BJ (cell line): ENCODE measurements at regions not wholly inside any gene's neighbourhood (a gene's known extent, or its start where the extent isn't known, plus 50 kb on each side); places are given as distances from the start of the nearest gene placed in this dataset.
A peak's percentile ranks its signal among the peaks of the same experiment; 100 is the strongest.

Source experiments
- CTCF ChIA-PET: fragments of 350-600 bp; formaldehyde crosslinking; extraction: SDS; loops from one replicate; lab custom pipeline; 2021; ENCODE audit warnings: antibody characterized with exemption, inconsistent platforms; lab: Yijun Ruan, JAX
- POLR2A ChIA-PET: fragments of 300-600 bp; sonication (Branson Sonifier 250); formaldehyde crosslinking; extraction: SDS; loops from one replicate; lab custom pipeline; 2021; ENCODE audit warnings: antibody characterized with exemption; lab: Charles Lee
- DNase-seq: peaks from one replicate; pipeline ENCODE4 v3.0.0-alpha.2; 2011; ENCODE audit warnings: low read depth
- H3K27me3 ChIP-seq: 2 replicates; pipeline ENCODE4 v1.6.0; 2011; ENCODE audit warnings: low read length; ENCODE audit not compliant: control insufficient read depth, insufficient read depth
- H3K36me3 ChIP-seq: 2 replicates; pipeline ENCODE4 v1.5.1; 2011; ENCODE audit warnings: low read length; ENCODE audit not compliant: control insufficient read depth, insufficient read depth
- H3K4me3 ChIP-seq: 2 replicates; pipeline ENCODE4 v1.5.1; 2011; ENCODE audit warnings: low read depth, mild to moderate bottlenecking, control low read depth, low read length
- TF ChIP-seq, protein P1 (sequence below): IDR thresholded peaks from 2 replicates; pipeline ENCODE4 v1.5.1; 2011; ENCODE audit warnings: low read depth, mild to moderate bottlenecking, control low read depth, inconsistent platforms, low read length, moderate library complexity; ENCODE audit not compliant: insufficient read depth

DNA sequence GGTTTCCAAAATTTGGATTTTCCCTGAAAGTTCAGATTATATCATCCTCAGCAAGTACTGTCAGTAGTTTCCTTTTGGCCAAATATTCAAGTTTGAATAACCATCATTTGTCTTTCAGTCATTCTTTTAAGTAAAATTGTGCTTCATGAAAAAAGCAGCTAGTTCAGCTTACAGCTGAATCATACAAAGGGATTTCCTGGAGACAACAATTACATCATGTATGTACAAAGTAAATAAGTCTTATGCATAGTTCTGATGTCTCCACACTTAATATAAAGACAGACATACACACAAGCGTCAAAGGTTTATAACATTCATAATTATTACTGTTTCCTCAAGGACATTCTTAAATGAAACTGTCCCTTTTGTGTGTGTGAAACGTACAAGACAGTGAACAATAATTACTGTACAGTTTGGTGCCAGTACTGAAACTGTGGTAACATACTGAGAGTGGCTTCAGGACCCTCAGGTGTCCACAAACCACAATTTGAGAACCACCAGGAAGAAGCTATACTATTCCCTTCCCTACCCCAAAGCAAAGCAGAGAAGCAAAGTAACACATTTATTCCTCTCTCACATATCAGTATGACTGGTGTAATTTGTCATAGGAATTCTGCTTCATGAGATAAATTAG, 746.6 kb downstream of the TAF11L14 start:
- Histone ChIP-seq H3K36me3 (no peaks in the 10 kb centered on the region), H3K4me3 (no peak overlapping the region), H3K27me3 (no peaks in the 10 kb centered on the region)
- DNase-seq = no peak
- POLR2A ChIA-PET = no interaction called here
- TF ChIP-seq, protein P1, sequence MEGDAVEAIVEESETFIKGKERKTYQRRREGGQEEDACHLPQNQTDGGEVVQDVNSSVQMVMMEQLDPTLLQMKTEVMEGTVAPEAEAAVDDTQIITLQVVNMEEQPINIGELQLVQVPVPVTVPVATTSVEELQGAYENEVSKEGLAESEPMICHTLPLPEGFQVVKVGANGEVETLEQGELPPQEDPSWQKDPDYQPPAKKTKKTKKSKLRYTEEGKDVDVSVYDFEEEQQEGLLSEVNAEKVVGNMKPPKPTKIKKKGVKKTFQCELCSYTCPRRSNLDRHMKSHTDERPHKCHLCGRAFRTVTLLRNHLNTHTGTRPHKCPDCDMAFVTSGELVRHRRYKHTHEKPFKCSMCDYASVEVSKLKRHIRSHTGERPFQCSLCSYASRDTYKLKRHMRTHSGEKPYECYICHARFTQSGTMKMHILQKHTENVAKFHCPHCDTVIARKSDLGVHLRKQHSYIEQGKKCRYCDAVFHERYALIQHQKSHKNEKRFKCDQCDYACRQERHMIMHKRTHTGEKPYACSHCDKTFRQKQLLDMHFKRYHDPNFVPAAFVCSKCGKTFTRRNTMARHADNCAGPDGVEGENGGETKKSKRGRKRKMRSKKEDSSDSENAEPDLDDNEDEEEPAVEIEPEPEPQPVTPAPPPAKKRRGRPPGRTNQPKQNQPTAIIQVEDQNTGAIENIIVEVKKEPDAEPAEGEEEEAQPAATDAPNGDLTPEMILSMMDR = no peak
- CTCF ChIA-PET = no interaction called here

DNA sequence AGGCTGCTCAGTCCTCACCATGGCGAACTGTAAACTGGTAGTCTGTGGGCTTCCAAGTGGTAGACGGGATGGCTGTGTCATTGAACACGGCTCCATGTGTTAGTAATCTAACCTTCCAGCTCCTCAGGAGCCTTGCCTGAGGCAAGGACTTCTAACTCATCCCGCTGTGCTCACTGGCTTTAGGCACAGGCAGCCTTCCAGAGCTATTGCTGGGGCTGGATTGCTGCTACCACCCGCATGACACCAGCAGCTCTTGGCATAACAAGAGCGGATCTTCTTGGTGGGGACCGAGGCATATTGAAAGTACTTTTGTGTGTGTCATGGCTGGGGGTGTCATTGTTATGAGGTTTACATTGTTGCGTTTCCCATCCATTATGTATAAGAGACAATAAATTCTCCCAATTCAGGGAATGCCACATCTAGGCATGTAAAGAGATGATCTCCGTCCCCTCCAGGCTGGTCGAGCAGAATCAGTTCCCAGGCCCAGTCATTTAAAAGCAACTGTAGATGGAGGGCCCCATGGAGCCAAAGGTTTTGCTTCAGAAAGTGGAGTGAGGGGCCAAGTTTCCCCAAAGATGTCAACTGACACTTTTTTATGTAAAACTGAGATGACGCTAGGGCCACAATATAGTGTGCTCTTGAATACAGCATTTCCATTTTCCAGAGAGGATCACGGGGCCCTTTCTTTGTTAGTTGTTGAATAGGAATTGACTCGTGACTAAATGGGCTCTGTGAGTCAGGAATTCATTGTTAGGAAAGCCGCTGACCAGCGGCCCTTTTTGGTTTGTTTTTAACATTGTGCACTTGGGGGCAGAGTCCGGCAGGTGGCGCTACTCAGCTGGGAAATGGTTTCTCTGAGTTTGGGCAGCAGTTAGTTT, 759.5 kb downstream of the TAF11L14 start:
- ChIA-PET CTCF (interaction anchor here (2.5 kb wide), 1 partner anchor 10 kb away, joined by 10 read pairs; no protein-coding TSS in a partner anchor), POLR2A (no interaction called here)
- Histone ChIP-seq H3K27me3 (no peaks in the 10 kb centered on the region), H3K4me3 (no peak overlapping the region), H3K36me3 (no peaks in the 10 kb centered on the region)
- TF ChIP-seq, protein P1 = peak; percentile 65
- DNase-seq = no peak

DNA sequence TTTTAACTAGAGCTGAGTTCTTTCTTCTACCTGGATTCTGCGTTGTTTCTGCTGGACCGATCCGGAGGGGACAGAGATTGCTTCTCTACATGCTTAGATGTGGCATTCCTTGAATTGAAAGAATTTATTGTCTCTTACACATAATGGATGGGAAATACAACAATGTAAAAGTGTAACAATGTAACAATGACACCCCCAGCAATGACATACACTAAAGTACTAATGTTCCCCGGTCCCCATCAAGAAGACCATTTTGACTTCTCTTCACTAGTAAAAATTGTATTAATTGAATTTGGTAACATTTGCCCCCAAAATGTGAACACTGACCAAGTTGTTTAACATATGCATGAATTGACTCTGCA, 760.2 kb downstream of the TAF11L14 start:
- no peak overlapping the region for H3K4me3 ChIP-seq
- POLR2A ChIA-PET = no interaction called here
- CTCF ChIA-PET = interaction anchor here (2.5 kb wide), 1 partner anchor 11 kb away, joined by 10 read pairs; no protein-coding TSS in a partner anchor
- TF ChIP-seq, protein P1 = no peak
- DNase-seq = no peak
- no peaks in the 10 kb centered on the region for H3K36me3 ChIP-seq
- no peaks in the 10 kb centered on the region for H3K27me3 ChIP-seq

DNA sequence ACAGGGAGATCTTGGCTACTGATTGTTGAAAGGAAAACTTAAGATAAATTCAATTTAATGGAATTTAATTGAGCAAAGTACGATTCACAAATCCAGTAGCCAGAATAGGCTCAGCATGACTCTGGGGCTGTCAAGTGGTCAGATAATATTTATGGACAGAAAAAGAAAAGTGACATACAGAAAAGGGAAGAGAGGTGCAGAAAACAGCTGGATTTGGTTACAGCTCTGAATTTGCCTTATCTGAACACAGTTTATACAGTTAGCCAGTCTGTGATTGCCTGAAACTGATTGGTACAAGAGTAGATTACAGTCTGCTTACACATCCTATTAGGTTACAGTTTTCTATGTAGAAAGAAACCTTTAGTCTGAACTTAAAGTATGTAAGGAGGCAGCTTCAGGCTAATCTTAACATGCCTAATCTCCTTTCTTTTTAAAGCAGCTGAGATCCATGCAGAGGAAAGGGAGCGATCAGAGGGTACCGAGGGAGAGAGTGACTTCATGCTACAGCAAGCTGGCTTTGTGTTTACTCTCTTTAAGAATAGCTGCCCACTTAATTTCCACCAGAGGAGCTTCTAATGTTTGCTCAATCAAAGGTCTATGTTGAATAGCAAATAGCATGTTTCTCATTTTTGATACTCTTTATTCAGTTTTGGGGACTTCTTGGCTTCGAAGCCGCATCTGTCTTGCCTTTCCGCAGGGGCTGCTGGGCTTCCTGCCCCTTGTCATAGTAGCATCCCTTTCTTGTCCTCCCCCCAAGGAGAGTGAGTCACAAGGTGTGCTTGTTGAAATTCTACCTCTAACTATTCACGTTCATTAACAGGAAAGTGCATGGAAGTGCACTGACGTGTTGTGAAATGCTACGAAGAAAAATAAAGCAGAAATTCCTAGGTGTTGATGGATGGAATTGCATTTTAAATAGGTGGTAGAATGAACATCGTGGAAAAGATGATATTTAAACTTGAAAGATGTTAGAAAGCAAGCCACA, 761.2 kb downstream of the TAF11L14 start:
- TF ChIP-seq, protein P1 = no peak
- POLR2A ChIA-PET = no interaction called here

DNA sequence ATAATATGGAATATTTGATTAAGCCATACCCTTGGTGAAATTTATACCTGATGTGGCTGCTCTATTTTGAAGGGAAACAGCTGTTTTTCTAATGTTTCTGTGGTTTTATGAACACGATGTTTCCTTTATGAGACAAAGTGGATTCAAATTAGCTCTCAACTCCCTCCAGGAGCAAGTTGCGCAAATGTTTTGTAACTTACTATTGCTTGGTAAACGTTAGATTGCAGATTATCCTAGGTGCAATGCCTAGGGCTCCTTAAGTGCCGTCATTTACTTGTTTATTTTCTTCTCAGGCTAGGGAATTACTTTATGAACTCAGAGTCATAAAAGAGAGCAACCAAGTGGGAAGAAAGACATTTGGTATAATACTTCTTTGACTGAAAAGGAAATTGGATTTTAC, 763.1 kb downstream of the TAF11L14 start:
- no peaks in the 10 kb centered on the region for H3K27me3 ChIP-seq
- DNase-seq = no peak
- TF ChIP-seq, protein P1 = no peak
- H3K4me3 ChIP-seq = no peak overlapping the region
- CTCF ChIA-PET = no interaction called here
- H3K36me3 ChIP-seq = no peaks in the 10 kb centered on the region
- POLR2A ChIA-PET = no interaction called here

More for the DNA sequence above, 761.2 kb downstream of the TAF11L14 start:
- CTCF ChIA-PET = interaction anchor here (2.5 kb wide), 1 partner anchor 12 kb away, joined by 10 read pairs; no protein-coding TSS in a partner anchor
- H3K27me3 ChIP-seq = no peaks in the 10 kb centered on the region
- DNase-seq = no peak
- H3K36me3 ChIP-seq = no peaks in the 10 kb centered on the region
- no peak overlapping the region for H3K4me3 ChIP-seq
